ENCODE measurements at regions not wholly inside any gene's neighbourhood (a gene's known extent, or its start where the extent isn't known, plus 50 kb on each side); places are given as distances from the start of the nearest gene placed in this dataset.
"Not testable (repeated sequence)": the region's sequence is repeated elsewhere in the genome, so short reads cannot be mapped to it uniquely, and the experiment has no call there.

- no peak for DNase-seq (ENCODE audit: low read depth in 3 of 3, low spot score in 1 of 3)
These were observed 87.1 kb upstream of the ZNF281 start for GRCh38 chr1:200496937-200497336.

- DNase-seq (ENCODE audit: low read depth in 3 of 3, low spot score in 1 of 3) = no peak
These were observed 86.1 kb upstream of the ZNF281 start for GRCh38 chr1:200495901-200496300.

DNA sequence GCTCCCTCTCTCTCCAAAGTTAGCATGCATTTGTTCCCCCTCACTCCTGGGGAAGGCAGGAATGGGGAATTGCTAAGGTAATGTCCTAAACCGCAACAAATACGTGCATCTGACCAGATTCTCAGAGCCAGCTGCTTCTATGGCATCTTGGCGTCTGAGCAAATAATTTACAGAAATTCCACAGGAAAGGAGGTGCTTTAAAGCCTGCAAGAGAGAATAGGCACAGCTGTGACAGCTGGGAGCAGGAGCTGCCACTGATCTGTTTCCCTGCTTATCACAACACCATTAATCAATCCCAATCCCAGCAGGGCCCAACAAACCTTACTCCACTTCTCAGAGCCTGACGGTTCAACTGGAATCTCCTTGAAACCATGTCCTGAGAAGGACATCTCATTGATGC is 83.5 kb upstream of the ZNF281 start:
- no peak for DNase-seq (ENCODE audit: low read depth in 3 of 3, low spot score in 1 of 3)

GRCh38 chr1:200491103-200491502 is 81.3 kb upstream of the ZNF281 start:
- no peak for DNase-seq (ENCODE audit: low read depth in 3 of 3, low spot score in 1 of 3)

- DNase-seq (ENCODE audit: low read depth in 3 of 3, low spot score in 1 of 3) = no peak
These were observed 80.3 kb upstream of the ZNF281 start for GRCh38 chr1:200490183-200490582.

GRCh38 chr1:200488375-200489165 is 78.7 kb upstream of the ZNF281 start:
- peak in 1 of 3 donors; percentile 12 for DNase-seq (ENCODE audit: low read depth in 3 of 3, low spot score in 1 of 3)

DNA sequence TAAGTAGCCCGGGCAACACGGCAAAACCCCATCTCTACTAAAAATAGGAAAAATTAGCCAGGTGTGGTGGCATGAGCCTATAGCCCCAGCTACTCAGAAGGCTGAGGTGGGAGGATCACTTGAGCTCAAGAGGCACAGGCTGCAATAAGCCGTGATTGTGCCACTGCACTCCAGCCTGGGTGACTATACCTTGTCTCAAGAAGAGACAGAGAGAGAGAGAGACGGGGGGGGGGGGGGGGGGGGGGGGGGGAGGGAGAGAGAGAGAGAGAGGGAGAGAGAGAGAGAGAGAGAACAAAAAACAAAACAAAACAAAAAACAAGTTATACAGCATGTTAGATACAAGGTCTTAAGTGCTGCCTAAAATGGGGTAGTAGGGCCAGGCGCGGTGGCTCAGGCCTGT is 77.8 kb upstream of the ZNF281 start:
- no peak for DNase-seq (ENCODE audit: low read depth in 3 of 3, low spot score in 1 of 3)

DNA sequence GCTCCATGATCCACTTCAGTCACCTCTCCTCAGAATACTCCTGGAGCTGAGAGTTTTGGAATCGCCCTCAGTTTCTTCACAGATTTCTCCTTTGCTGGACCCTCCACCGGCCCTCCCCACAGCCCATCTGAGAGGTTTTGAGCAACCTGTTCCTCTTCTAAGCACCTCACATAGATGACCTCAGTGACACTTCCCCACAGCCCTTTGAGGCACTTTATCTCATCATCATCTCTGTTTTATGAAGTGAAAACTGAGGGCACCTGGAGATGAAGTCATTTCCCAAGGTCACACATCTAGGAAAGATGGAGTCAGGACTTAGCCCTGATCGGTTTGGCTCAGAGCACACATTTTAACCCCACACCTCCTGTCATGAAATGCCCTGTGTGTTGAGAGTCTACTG is 76.8 kb upstream of the ZNF281 start:
- DNase-seq (ENCODE audit: low read depth in 3 of 3, low spot score in 1 of 3) = no peak

DNA sequence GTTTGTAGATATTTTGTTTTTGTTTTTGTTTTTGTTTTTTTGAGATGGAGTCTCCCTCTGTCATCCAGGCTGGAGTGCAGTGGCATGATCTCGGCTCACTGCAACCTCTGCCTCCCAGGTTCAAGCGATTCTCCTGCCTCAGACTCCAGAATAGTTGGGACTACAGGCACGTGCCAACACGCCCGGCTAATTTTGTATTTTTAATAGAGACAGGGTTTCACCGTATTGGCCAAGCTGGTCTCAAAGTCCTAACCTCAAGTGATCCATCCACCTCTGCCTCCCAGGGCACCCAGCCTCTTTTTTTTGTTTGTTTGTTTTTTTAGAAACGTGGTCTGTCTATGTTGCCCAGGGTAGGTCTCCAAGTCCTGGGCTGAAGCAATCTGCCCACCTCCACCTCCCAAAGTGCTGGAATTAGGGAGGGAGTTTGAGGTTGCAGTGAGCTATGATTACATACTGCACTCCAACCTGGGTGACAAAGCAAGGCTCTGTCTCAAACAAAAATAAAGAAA is 74.7 kb upstream of the ZNF281 start:
- DNase-seq (ENCODE audit: low read depth in 3 of 3, low spot score in 1 of 3) = not testable (repeated sequence)

GRCh38 chr1:200483491-200484143 is 73.8 kb upstream of the ZNF281 start:
- DNase-seq (ENCODE audit: low read depth in 3 of 3, low spot score in 1 of 3) = no peak

DNA sequence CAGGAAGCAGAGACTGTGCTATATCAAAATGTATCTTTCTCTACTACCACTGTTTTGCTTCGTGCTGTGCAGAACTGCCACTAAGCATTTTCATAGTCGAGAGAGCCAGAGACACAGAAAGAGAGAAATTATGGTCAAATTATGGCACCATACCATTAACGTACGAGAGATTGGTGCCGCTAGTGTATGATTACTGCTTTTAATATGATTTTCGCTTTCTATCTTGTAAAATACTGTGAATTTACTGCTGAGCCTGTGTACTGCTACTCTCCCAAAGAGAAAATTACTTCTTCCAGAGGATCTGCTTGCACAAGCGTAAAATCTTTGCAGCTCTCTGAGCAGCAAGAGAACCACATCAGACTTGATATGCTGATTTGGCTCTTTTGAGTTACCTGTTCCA is 71.1 kb upstream of the ZNF281 start:
- DNase-seq (ENCODE audit: low read depth in 3 of 3, low spot score in 1 of 3) = no peak

DNA sequence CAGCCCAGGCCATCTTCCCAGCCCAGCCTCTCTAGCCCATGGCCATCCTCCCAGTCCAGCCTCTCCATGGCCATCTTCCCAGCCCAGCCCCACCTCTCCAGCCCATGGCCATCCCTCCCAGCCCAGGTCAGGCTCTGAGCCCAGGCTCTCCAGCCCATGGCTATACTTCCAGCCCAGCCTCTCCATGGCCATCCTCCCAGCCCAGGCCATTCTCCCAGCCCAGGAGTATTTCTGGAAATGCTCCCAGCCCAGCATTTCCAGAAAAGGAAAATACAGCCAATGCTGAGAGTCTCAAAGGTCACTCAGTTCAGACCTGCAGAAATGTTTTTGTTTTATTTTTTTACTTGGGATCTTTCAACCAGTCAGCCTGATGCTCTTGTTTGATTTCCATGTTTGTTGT is 70.0 kb upstream of the ZNF281 start:
- DNase-seq (ENCODE audit: low read depth in 3 of 3, low spot score in 1 of 3) = no peak

- no peak for DNase-seq (ENCODE audit: low read depth in 3 of 3, low spot score in 1 of 3)
These were observed 69.2 kb upstream of the ZNF281 start for GRCh38 chr1:200478945-200479558.

- no peak for DNase-seq (ENCODE audit: low read depth in 3 of 3, low spot score in 1 of 3)
These were observed 68.4 kb upstream of the ZNF281 start for GRCh38 chr1:200478239-200478623.

DNA sequence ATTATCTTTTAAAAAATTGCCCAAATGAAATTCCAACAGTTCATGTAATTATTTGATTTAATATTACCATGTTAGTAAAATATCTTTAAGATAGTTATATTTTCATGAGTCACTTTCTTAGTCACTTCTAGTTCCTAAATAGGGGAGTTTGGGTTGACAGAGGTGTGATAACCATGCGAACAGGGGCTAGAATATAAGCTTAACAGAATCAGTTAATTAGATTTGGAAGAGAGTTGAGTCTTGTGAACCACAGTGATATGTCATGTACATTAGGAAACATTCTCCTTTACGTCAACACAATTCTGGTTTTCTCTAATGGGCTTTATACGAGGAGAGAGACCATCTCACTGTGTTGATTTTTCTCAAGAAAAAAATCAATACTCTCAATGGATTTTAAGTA is 64.8 kb upstream of the ZNF281 start:
- DNase-seq (ENCODE audit: low read depth in 3 of 3, low spot score in 1 of 3) = no peak

- DNase-seq (ENCODE audit: low read depth in 3 of 3, low spot score in 1 of 3) = no peak
These were observed 64.0 kb upstream of the ZNF281 start for GRCh38 chr1:200473698-200474371.

GRCh38 chr1:200471739-200472138 is 61.9 kb upstream of the ZNF281 start:
- DNase-seq (ENCODE audit: low read depth in 3 of 3, low spot score in 1 of 3) = no peak

DNA sequence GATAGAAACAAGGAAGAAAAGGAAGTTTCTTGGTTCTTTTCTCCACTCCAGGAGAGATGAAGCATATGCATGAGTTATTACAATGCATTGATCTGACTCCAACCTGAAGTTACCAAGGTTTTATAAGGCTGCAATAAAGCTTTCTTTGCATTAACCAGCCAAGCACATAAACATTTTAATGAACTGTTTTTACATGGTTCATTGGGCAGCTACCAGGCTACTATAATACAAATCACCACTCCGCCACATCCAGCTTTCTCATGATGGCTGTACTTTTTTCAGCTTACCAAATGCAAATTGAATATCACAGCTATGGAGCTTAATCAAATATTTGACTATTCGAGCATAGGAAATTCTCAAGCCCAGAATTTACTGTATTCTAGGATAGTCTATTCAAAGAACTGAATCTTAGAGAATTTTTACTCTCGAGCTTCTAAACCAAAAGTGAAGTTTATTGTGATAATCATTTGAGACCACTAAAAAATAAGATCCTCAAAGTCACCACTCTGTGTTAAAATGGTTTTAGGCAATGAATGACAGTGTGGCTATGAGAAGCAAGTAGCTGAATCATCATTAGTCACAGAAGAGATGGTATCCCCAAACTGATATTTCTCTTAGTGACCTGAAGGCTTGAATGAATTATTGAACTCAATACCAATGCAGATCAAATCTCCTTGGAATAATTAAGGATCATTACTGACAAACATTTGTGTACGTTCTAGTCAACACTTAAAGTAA is 58.6 kb upstream of the ZNF281 start:
- DNase-seq (ENCODE audit: low read depth in 3 of 3, low spot score in 1 of 3) = no peak

DNA sequence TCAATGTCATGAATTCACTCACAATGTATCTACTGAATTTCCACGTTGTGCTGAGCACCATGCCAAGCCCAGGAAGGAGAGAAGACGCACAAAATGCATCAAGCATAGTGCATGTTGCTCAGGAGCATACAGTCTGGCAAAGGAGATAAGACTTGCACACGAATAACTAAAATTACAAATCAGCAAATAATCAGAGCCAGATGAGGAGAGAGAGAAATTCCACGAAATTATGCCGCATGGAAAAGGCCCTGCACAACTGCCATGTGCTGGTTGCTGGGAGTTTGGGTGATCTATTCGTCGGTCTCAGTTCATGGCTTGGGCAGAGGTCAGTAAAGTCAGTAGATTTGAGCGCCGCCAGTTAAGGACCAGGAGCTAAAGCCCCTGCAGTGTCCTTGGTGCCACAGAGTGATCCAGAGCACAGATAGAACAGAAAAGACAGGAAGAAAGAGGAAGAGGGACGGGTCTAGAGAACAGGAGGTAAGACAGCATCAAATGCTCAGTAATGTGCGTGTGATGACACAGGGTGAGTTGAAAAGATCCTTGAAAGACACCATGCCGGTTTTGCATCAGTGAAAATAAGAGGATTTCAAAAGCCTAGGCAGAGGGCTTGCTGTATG is 55.1 kb upstream of the ZNF281 start:
- no peak for DNase-seq (ENCODE audit: low read depth in 3 of 3, low spot score in 1 of 3)
